GM18502 (cell line): ENCODE measurements at regions not wholly inside any gene's neighbourhood (a gene's known extent, or its start where the extent isn't known, plus 50 kb on each side); places are given as distances from the start of the nearest gene placed in this dataset.
"Not testable (repeated sequence)": the region's sequence is repeated elsewhere in the genome, so short reads cannot be mapped to it uniquely, and the experiment has no call there.

ENCODE experiments used
- ATAC-seq: cut with Tn5 transposase; IDR thresholded peaks from one replicate; pipeline ENCODE4 v1.9.1; 2021; ENCODE audit warnings: mild to moderate bottlenecking; ENCODE audit not compliant: unreplicated experiment, poor library complexity

DNA sequence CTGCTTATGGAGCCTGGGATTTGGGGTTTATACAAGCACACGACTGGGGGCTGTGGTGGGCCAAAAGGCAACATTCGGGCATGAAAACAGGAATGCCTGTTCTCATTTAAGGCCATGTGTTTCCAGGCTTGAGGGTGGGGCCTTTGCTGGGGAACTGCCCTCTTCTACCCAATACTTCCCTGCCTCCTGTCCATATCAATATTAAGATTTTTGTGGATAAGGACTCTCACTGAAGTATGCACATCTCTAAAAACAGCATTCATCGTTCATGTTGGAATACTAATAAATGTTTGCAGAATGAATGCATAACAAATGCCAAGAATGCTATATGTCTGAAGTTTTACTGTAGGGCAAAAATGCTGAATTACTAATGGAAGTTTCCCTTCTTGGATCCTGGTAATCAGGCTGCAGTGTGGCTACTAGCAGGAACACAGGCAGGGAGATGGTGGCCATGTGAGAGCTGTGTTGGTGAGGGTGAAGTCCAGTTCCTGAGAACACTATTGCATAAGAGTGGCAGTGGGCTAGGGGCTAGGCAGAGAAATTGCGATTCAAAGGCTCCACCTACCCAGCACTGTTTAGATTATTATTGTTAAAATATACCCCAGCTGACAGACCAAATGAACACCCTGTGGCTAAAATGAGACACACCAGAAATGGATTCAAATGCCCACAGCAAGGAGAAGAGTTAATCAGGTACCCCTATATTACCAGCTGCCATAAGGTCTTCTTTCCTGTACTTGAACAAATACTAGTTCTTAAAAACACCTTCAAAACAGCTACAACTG is 644.3 kb downstream of the EPM2A start:
- no peak for ATAC-seq

DNA sequence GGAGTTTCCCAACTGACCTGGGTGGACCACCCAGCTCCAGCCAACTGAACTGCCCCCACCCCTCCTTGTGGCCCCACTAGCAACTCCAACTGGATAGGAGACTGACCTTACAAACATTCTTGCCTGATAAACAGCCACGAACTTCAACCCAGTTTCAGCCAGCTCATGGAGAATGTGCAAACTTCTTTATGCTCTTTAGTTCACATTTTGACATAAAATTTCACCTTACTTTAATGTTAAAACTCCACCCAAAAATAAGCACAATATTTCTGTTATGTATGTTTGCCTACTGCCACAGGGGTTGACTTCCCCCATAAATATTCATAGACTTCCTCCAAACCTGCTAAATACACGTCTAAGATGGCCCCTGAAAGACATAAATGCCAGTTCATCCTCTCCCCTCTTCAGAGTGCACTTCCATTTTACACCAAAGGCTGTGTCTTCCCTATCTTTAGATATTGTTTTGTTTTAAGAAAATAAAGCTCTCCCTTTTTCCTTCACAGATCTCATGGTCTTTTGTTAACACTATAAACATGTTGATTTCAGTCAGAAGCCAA is 643.7 kb downstream of the EPM2A start:
- ATAC-seq, result no peak

DNA sequence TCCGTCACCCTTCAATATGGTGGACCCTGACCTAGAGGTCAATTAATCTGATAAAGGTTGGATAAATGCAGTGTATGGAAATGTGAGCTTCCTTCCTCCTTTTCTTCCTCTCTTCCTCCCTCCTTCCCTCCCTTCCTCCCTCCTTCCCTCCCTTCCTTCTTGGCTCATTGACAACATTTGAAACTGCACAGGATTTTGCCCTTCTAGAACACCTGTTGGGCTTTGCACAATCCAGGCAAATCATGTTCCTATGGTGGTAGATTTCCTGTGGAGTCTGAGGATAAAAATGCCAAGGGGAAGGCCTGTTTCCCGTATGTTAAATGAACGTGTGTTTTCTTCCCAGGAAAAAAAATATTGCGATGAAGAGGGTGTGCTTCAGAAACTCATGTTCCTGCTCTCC is 642.8 kb downstream of the EPM2A start:
- ATAC-seq, result no peak

DNA sequence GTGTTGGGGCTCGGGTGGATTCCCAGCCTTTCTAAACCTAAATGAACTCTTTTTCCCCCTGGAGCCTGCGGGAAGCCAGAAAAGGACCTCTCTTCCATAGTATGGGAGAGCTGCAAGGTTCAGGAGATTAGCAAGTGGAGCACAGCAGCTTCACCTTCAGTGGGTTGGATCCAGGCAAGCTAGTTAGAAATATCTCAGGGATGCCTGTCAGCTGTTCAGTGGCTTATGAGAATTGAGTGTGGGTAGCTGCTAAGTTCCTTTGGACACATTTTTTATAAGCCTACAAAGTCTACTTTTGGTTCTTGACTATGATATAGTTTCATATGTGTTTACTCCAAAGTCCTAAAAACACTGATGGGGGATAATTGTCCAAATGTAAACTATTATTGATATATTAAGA is 642.1 kb downstream of the EPM2A start:
- ATAC-seq, result no peak

DNA sequence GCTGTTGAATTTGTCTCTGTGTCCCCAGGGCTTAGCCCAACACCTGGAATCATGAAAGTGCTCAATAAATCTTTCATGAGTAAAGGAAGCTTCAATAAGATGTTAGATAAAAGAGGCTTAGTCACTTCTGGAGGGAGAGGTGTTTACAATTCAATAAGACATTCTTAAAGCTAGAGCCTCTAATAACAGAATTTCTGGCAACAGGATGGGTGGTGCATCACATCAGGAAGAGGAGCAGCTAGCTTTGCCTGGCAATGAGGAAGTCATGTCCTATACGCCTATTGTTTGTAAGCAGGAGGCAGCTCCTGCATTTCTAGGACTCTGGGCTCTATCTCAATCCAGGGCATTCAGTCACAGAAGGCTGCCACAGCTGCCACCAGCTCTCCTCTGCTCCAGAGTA is 638.5 kb downstream of the EPM2A start:
- ATAC-seq, result no peak

DNA sequence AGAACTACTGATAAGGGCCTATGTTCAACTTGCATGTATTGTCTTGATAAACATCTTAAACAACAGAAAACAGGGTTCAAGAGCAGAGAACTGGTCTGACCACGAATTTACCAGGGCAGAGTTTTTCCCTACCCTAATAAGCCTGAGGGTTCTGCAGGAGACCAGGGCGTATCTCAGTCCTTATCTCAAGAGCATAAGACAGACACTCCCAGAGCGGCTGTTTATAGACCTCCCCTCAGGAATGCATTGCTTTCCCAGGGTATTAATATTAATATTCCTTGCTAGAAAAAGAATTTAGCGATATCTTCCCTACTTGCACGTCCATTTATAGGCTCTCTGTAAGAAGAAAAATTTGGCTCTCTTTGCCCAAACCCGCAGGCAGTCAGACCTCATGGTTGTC is 637.2 kb downstream of the EPM2A start:
- not testable (repeated sequence) for ATAC-seq

DNA sequence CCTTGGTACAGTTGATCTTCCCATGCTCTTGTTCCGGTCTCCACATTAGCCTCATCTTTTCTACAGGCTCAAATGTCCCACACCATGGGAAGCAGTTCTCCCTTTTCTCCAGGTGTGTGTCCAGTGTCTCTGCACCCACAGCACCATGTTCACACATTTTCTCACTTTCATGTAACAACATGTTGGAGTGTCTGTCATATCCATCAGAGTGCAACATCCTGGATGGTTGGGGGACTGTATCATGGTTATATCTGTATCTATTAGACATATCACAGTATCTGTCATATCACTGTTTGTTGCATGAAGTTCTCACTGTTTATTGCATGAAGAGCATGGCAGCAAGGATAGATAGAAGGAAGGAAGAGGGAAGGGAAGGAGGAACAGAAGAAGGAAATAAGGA is 635.6 kb downstream of the EPM2A start:
- ATAC-seq, result no peak

DNA sequence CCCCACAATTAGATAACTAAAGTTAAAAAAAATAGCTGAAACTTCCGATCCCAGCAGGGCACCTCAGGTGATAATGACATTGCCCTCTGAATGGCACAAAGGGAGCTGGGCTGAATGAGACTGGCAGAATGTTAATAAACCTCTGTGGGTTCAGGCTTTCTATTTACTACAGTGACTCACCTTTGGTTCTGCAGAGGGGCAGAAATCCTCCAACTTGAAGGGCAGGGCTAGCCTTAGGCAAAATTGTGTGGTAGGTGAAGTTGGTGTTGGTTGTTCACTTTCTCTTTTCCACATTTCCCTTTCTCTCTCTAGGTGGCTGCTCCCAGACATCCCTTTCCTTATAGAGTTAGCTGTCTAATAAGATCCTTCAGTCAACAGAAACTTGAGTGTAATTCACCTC is 625.2 kb downstream of the EPM2A start:
- ATAC-seq, result no peak

DNA sequence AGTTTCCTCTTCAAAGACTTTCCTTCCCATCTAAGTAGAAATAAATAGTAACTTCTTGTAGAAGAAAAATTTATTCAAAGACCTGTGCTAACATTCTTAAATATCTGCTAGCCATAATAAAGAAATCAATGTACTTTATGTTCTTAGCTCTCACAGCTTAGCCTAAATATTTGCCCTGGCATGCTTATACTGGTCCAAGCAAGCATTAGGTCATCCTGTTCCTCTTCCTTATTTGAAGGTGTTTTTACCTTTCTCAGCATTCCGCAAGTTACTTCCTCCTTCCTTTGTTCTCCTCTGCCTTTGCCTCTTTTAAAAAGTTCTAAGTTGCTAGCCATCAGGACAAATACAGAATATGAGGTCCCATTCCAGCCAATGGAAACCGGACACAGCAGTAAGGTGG is 623.9 kb downstream of the EPM2A start:
- ATAC-seq, result not testable (repeated sequence)

DNA sequence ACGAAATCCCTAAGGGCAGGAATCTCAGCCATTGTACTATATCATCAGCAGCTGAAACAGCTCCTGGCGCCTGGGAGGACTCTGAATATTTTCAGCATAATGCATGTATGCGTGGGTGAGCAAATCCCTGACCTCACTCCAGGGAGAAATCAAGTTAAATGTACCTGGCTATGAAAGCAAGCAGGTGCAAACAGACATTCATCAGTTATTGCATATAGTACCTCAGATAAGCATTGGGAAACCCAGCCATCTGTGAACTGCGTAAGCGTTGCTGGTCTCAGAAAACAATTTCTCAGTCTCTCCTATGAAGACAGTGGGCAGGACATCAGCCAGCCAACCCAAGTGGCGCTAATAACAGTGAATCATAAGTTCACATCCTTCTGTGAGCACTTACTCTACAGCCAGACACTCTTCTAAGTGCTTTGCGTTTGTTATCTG is 622.6 kb downstream of the EPM2A start:
- no peak for ATAC-seq

DNA sequence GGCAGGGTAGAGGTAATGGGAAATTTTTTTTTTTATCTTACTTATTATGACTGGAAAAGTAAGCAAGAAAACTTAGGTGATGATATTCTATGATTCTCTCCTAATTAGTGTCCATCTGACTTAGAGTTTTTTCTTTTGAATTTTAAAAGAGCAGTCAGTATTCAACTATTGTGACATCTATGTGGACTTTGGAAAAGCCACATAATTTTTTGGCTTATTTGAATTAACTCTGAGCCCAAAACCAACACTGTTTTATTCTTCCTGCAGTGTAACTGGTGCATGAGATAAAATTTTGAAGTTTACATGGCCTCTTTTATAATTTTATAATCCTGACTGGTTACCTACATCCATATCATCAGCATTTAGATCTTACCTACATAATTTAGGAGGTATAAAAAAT is 619.7 kb downstream of the EPM2A start:
- no peak for ATAC-seq

DNA sequence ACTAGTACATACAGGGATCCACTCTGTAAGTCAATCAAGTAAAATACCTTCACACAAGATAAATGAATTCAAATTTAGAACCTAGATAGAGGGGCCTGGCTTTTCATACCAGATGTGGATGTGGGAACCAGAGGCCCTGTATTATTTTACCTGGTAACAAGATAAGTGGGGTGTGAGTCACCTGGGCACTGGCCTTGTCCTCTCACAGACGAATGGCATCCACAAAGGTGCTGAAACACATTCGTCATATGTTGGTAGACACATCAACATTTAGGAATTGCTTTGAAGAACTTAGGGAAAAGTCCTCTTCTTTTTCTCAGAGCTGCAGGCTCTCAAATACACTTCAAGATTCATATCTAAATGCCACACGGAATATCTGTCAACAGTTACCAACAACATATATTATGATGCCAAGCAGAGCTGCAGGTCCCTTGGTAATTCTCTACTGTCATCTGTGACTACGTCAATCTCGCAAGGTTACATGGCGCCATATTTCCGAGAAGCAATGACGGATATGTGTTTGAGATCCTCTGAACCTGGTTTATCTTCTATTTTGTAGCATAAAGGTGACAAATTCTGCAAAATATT is 618.6 kb downstream of the EPM2A start:
- no peak for ATAC-seq

DNA sequence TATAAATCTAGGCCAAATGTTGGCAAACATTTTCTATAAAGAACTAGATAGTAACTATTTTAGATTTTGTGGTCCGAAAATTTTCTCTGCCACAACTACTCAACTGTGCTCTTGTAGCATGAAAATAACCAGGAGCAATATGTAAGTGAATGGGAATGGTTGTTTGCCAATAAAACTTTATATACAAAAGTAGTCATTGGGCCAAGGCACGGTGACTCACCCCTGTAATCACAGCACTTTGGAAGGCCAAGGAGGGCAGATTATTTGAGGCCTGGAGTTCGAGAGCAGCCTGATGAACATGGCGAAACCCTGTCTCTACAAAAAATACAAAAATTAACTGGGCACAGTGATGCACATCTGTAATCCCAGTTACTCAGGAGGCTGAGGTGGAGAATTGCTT is 617.1 kb downstream of the EPM2A start:
- ATAC-seq, result no peak

DNA sequence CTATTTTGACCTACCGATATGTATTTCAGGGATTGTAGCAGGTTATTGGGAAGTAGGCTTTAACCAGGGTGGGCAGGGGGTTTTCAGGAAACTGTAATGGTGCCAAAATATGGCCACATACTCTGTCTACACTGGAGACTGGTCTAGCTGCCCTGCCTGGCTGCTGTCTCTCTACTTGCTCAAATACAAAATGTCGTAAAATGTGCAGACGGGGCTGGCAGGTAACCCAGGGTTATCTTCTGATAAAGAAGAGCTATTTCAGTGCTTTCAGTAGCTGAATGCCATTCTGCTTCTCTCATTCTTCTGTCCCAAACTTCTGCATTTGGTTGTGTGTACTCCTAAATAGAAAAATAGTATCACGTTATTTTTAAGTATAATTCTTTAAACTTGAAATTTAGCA is 616.2 kb downstream of the EPM2A start:
- ATAC-seq, result no peak

DNA sequence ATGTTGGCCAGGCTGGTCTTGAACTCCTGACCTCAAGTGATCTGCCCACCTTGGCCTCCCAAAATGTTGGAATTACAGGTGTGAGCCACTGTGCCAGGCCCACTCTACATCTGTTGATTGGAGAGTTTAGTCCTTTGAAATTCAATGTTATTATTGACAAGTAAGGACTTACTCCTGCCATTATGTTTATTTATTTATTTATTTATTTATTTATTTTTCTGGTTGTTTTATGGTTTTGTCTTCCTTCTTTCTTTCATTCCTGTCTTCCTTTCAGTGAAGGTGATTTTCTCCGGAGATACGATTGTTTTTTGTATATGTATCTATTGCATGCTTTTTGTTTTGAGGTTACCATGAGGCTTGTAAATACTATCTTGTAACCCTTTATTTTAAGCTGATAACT is 602.6 kb downstream of the EPM2A start:
- ATAC-seq, result no peak

DNA sequence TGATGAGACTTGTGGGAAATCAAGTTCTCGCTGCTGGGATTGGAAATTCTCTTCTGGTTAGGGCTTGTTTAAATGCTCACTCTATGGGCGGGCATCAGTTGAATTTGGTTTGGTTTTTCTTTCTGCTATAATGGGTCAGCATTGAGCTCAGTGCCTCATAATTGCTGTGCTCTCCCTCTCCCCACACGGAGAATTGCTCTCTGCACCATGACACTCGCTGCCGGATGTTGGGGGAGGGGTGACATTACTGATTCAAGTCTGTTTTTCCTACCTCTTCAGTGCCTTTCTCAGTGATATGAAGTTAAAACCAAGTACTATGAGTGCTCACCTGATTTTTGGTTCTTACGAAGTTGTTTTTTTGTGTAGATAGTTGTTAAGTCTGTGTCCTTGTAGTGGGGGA is 599.6 kb downstream of the EPM2A start:
- ATAC-seq, result no peak

DNA sequence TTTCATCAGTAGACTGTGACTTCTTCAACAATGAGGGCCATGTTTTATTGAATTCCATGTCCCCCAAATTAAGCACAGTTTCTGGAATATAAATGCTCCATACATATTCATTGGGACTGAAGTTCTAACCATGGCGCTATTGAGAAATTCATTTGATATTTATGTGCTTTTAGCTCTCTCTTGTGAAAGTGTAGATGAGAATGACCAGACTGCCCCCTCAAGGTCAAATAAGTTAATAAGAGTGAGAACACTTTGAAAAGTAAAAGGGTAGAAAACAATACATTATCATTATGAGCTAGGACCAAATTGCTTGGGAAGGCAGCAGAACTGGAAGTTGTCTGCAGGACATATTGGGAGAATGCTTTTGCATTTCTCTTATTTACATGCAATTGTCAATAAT is 597.9 kb downstream of the EPM2A start:
- ATAC-seq, result no peak

DNA sequence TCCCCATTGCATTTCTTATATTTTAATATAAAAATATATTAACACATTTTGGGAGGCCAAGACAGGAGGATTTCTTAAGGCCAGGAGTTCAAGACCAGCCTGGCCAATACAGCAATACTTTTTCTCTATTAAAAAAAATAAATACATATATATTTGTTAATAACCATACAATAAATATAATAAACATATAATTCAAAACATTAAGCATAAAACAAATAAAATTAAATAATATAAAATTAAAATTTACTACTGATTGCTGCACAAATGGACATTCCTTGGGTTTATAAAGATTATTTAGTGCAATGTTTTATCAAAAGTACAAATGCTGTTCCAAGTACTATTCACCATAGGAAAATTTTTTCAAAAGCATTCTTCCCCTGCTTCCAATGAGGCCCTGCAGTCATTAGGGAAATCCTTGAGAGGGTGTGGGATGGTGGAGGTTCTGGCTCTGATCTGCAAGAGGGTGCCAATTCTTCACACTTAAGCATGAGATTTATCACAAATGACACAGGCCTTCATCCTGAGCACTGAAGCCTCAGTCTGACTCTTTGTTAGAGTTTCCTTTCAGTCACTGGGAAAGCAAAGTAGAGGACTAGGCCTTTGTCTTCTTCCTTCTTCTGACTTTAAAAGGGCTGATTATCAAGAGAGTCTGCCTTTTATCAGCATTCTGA is 596.7 kb downstream of the EPM2A start:
- ATAC-seq, result no peak

DNA sequence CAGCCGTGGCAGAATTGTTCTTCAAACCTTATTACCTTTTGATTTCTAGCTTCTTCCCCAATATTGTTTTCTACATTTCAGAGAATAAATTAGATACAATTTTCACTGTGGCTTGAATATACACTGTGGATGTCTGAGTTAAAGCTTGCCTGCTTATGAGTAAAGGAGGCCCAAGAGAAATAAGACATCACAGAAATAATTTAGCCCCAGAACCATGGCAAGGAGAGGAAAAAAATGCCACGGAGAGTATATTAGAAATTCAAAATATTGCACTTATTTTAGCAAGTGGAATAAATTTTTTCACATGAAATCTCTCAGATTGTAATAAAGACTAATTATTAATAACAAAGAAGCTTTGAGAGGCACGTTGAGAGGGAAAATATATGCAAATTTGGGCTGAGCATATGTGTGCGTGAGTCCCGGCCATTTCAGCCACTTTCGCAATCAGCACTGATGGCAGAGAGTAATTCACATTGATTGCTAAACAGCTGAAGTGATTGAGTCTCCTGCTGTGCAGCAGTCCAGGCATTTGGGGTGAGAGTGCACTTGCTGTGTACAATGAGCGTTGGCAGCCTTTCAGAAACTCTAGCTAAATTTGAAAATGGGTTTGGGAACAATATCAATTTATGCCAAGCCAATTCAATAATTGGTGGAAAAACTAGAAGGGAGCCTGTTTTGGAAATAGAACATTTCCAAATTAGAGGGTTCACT is 596.0 kb downstream of the EPM2A start:
- ATAC-seq, result no peak

DNA sequence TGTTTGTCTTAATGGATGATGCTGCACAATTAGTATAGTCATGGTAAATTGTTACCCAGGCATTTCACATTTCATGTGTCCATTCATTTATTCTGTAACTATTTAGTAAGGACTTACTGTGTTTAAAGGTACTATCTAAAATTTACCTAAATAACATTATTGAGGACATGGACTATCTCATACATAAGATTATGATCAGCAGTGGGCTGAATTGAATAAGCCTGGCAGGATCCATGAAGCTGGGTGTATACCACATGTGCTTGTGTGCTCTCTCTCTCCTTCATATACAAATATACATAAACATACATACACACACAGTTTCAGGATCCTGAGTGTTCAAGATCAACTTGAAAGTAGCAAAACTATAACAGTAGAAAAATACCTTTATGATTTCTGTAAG is 595.4 kb downstream of the EPM2A start:
- no peak for ATAC-seq

DNA sequence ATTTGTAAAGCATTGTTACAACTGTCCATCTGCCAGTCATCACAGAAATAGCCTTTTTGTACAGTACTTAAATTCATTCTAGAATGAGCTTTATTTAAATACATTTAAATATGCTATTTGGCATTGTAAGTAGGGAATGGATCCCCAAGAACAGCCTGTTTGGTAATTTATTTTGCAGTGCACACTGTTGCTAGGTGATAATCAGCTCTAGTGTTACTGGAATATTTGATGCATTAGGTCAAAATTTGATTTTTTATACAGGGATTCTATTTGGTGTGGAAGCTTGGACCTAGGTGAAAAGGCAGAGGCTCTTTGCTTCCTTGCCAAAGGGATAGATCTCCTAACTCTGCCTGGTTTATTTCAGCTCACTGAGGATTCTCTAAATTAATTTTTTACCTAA is 593.7 kb downstream of the EPM2A start:
- ATAC-seq, result no peak
